ENCODE measurements at regions not wholly inside any gene's neighbourhood (a gene's known extent, or its start where the extent isn't known, plus 50 kb on each side); places are given as distances from the start of the nearest gene placed in this dataset.

DNA sequence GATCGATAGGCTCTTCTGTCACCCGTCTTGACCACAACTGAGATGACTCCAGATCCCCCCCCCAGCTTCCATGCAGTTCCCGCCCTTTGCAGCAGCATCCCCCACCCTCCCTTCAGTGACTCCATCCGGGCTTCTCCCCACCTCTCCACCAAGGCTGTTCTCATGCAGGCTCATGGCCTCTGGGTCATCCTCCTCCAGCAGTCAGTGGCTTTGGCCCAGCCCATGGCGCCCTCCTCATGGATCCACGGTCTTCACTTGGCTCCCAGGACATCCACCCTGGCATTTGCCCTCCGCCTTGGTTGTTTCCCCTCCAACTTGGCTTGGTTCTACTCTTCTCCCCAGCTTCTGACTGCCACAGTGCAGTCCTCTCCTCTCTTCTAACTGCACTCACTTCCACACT, 96.7 kb upstream of the RUFY1 start:
- ChIA-PET CTCF (ENCODE audit: low intra/inter-chr PET ratio) (no interaction called here), POLR2A (interaction anchor here (0.6 kb wide), 1 partner anchor 207 kb away, joined by 3 read pairs; no protein-coding TSS in a partner anchor)
- in situ Hi-C loops (cut with MboI) (no loop called here), intact Hi-C loops (cut with micrococcal nuclease) (no loop called here)
- no peaks in the 10 kb centered on the region for H3K79me2 ChIP-seq (ENCODE audit: control insufficient read depth, insufficient read depth, low read length)
- DNase-seq (ENCODE audit: extremely low read depth in 1 of 4, low spot score in 3 of 4) (no peak), ATAC-seq (no peak), FAIRE-seq (no peak)
- no peak overlapping the region for H3K9ac ChIP-seq (ENCODE audit: insufficient read depth in 1 of 2, low read depth in 2 of 2, low read length in 2 of 2)
- no peaks in the 10 kb centered on the region for H3K36me3 ChIP-seq (ENCODE audit: control insufficient read depth, insufficient read depth, low read length)
- WGBS (ENCODE audit: insufficient coverage, low coverage, missing lambda C conversion rate) = 1% methylated on average over 6 of the region's 7 CpGs
- H3K9me3 ChIP-seq (replicated peaks; ENCODE audit: control insufficient read depth, insufficient read depth, low read depth, low read length) = peaks cover 1% of the 10 kb centered on the region
- no peak overlapping the region for H3K4me3 ChIP-seq
- no peaks in the 10 kb centered on the region; a peak in 1 of 5 replicates for H3K4me1 ChIP-seq (replicated peaks in 1 of 2; ENCODE audit: control insufficient read depth in 2 of 2, insufficient read depth in 2 of 2, low read length in 2 of 2)
- no peak overlapping the region for H2AFZ ChIP-seq (ENCODE audit: low read depth, low read length)
- H3K4me2 ChIP-seq (ENCODE audit: insufficient read depth, low read length) = no peak overlapping the region
- H3K27me3 ChIP-seq (ENCODE audit: control insufficient read depth in 2 of 2, insufficient read depth in 2 of 2, low read length in 2 of 2) = no peaks in the 10 kb centered on the region; a peak in 2 of 5 replicates
- TF ChIP-seq, protein P1, sequence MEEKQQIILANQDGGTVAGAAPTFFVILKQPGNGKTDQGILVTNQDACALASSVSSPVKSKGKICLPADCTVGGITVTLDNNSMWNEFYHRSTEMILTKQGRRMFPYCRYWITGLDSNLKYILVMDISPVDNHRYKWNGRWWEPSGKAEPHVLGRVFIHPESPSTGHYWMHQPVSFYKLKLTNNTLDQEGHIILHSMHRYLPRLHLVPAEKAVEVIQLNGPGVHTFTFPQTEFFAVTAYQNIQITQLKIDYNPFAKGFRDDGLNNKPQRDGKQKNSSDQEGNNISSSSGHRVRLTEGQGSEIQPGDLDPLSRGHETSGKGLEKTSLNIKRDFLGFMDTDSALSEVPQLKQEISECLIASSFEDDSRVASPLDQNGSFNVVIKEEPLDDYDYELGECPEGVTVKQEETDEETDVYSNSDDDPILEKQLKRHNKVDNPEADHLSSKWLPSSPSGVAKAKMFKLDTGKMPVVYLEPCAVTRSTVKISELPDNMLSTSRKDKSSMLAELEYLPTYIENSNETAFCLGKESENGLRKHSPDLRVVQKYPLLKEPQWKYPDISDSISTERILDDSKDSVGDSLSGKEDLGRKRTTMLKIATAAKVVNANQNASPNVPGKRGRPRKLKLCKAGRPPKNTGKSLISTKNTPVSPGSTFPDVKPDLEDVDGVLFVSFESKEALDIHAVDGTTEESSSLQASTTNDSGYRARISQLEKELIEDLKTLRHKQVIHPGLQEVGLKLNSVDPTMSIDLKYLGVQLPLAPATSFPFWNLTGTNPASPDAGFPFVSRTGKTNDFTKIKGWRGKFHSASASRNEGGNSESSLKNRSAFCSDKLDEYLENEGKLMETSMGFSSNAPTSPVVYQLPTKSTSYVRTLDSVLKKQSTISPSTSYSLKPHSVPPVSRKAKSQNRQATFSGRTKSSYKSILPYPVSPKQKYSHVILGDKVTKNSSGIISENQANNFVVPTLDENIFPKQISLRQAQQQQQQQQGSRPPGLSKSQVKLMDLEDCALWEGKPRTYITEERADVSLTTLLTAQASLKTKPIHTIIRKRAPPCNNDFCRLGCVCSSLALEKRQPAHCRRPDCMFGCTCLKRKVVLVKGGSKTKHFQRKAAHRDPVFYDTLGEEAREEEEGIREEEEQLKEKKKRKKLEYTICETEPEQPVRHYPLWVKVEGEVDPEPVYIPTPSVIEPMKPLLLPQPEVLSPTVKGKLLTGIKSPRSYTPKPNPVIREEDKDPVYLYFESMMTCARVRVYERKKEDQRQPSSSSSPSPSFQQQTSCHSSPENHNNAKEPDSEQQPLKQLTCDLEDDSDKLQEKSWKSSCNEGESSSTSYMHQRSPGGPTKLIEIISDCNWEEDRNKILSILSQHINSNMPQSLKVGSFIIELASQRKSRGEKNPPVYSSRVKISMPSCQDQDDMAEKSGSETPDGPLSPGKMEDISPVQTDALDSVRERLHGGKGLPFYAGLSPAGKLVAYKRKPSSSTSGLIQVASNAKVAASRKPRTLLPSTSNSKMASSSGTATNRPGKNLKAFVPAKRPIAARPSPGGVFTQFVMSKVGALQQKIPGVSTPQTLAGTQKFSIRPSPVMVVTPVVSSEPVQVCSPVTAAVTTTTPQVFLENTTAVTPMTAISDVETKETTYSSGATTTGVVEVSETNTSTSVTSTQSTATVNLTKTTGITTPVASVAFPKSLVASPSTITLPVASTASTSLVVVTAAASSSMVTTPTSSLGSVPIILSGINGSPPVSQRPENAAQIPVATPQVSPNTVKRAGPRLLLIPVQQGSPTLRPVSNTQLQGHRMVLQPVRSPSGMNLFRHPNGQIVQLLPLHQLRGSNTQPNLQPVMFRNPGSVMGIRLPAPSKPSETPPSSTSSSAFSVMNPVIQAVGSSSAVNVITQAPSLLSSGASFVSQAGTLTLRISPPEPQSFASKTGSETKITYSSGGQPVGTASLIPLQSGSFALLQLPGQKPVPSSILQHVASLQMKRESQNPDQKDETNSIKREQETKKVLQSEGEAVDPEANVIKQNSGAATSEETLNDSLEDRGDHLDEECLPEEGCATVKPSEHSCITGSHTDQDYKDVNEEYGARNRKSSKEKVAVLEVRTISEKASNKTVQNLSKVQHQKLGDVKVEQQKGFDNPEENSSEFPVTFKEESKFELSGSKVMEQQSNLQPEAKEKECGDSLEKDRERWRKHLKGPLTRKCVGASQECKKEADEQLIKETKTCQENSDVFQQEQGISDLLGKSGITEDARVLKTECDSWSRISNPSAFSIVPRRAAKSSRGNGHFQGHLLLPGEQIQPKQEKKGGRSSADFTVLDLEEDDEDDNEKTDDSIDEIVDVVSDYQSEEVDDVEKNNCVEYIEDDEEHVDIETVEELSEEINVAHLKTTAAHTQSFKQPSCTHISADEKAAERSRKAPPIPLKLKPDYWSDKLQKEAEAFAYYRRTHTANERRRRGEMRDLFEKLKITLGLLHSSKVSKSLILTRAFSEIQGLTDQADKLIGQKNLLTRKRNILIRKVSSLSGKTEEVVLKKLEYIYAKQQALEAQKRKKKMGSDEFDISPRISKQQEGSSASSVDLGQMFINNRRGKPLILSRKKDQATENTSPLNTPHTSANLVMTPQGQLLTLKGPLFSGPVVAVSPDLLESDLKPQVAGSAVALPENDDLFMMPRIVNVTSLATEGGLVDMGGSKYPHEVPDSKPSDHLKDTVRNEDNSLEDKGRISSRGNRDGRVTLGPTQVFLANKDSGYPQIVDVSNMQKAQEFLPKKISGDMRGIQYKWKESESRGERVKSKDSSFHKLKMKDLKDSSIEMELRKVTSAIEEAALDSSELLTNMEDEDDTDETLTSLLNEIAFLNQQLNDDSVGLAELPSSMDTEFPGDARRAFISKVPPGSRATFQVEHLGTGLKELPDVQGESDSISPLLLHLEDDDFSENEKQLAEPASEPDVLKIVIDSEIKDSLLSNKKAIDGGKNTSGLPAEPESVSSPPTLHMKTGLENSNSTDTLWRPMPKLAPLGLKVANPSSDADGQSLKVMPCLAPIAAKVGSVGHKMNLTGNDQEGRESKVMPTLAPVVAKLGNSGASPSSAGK (IDR thresholded peaks at IDR 0.05) = no peak
- TF ChIP-seq OTX1 (CRISPR knock-in tag; IDR thresholded peaks at IDR 0.05) = no peak
- no peak for TF ChIP-seq FOXA1 (IDR thresholded peaks at IDR 0.05; ENCODE audit: borderline replicate concordance)
- TF ChIP-seq NFIC (IDR thresholded peaks at IDR 0.05) = no peak
- TF ChIP-seq ZNF785 (CRISPR knock-in tag; IDR thresholded peaks at IDR 0.05) = no peak
- TF ChIP-seq, protein P2, sequence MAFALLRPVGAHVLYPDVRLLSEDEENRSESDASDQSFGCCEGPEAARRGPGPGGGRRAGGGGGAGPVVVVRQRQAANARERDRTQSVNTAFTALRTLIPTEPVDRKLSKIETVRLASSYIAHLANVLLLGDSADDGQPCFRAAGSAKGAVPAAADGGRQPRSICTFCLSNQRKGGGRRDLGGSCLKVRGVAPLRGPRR (CRISPR knock-in tag; IDR thresholded peaks at IDR 0.05) = no peak
- no peak for TF ChIP-seq ZSCAN29 (IDR thresholded peaks at IDR 0.05)
- no peak for TF ChIP-seq PREB (CRISPR knock-in tag; IDR thresholded peaks at IDR 0.05)
- H3K9me1 ChIP-seq (ENCODE audit: control insufficient read depth, insufficient read depth, low read length) = no peaks in the 10 kb centered on the region
- no peak overlapping the region for H3K27ac ChIP-seq (ENCODE audit: extremely low read depth, low read depth, low read length)
- H4K20me1 ChIP-seq (replicated peaks; ENCODE audit: control insufficient read depth, insufficient read depth, low read length) = no peaks in the 10 kb centered on the region
- no TSS peak for BruUV-seq (replicated peaks)

All from K562 (cell line).